ENCODE measurements at regions not wholly inside any gene's neighbourhood (a gene's known extent, or its start where the extent isn't known, plus 50 kb on each side); places are given as distances from the start of the nearest gene placed in this dataset.

DNA sequence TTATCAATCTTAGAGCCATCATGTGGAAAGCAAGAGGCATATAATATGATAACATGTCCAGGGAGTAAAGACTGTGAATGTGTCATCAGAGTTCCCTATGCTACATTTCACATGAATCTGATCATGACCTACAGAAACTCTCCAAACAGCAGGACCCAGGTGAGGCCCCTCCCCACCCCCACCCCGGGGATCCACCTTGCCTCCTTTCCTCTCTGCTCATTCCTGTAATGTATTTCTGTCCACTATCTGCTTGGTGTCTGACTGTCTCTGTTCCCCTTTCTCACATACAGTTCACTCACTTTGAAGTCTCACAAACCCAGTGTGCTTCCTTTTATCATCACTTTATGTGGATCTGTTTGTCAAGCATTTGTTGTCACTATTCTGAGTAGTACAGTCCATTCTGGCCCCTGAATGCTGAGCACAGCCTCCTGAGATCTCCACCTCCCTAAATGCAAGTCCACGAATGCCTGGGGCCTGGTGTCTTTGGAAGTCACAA lies 76.4 kb upstream of the SMARCA2 start:
- TF ChIP-seq, protein P1, sequence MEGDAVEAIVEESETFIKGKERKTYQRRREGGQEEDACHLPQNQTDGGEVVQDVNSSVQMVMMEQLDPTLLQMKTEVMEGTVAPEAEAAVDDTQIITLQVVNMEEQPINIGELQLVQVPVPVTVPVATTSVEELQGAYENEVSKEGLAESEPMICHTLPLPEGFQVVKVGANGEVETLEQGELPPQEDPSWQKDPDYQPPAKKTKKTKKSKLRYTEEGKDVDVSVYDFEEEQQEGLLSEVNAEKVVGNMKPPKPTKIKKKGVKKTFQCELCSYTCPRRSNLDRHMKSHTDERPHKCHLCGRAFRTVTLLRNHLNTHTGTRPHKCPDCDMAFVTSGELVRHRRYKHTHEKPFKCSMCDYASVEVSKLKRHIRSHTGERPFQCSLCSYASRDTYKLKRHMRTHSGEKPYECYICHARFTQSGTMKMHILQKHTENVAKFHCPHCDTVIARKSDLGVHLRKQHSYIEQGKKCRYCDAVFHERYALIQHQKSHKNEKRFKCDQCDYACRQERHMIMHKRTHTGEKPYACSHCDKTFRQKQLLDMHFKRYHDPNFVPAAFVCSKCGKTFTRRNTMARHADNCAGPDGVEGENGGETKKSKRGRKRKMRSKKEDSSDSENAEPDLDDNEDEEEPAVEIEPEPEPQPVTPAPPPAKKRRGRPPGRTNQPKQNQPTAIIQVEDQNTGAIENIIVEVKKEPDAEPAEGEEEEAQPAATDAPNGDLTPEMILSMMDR (conservative IDR thresholded peaks at IDR 0.05 in 1 of 2, IDR thresholded peaks at IDR 0.05 in 1 of 2; ENCODE audit: low read depth in 1 of 2, low read length in 2 of 2): no peak
- no peak for TF ChIP-seq EZH2 (IDR thresholded peaks at IDR 0.05; ENCODE audit: low read length, missing control alignments)

Measured in fibroblast of lung (primary cell).